ENCODE measurements at regions not wholly inside any gene's neighbourhood (a gene's known extent, or its start where the extent isn't known, plus 50 kb on each side); places are given as distances from the start of the nearest gene placed in this dataset.
A peak's percentile ranks its signal among the peaks of the same experiment; 100 is the strongest.

DNA sequence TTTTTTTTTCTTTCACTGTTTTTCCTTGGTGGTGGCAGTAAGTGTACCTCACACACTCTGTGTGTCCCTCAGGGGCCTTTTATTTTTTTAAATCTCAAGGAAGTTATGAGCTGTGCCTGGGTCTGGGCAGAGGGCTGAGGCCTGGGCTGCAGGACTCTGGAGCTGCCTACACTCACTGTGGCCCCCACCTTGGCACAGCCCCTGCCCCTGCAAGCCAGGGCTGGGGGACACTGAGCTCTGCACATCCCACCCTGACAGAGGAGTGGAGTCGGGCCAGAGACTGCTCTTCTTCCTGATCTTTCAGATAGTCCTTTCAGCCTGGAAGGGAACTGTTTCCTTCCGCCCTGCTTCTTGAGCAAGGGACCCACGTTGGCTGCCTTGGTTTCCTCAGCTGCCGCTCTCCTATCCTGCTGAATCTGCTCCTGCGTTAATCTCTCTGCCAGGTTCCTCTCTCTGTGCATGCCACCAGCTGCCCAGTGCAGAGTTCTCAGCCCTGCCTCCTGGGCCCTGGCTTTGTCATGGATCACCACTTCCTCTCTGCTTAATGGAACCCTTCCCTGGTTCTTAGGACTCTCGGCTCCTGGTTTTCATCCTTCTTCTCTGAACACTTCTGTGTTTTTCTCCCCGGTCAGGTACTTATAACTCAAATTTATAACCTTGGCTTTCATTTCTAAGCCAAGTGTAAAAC lies 502.3 kb downstream of the DIRAS2 start:
- H3K4me1 Mint-ChIP-seq = no peaks in the 10 kb centered on the region
- Histone ChIP-seq H3K36me3 (ENCODE audit: control insufficient read depth, insufficient read depth, low read length) (no peaks in the 10 kb centered on the region), H3K4me3 (ENCODE audit: low read length) (no peak overlapping the region), H3K4me1 (ENCODE audit: control insufficient read depth, insufficient read depth, low read length) (no peaks in the 10 kb centered on the region), H3K27ac (ENCODE audit: low read depth, low read length) (no peak overlapping the region), H3K27me3 (ENCODE audit: control insufficient read depth, insufficient read depth, low read length, poor library complexity, severe bottlenecking) (peaks cover 9% of the 10 kb centered on the region), H3K9ac (ENCODE audit: extremely low read depth, low read length, poor library complexity, severe bottlenecking) (no peak overlapping the region), H3K9me3 (ENCODE audit: control insufficient read depth, low read length) (no peaks in the 10 kb centered on the region)
- TF ChIP-seq, protein P1, sequence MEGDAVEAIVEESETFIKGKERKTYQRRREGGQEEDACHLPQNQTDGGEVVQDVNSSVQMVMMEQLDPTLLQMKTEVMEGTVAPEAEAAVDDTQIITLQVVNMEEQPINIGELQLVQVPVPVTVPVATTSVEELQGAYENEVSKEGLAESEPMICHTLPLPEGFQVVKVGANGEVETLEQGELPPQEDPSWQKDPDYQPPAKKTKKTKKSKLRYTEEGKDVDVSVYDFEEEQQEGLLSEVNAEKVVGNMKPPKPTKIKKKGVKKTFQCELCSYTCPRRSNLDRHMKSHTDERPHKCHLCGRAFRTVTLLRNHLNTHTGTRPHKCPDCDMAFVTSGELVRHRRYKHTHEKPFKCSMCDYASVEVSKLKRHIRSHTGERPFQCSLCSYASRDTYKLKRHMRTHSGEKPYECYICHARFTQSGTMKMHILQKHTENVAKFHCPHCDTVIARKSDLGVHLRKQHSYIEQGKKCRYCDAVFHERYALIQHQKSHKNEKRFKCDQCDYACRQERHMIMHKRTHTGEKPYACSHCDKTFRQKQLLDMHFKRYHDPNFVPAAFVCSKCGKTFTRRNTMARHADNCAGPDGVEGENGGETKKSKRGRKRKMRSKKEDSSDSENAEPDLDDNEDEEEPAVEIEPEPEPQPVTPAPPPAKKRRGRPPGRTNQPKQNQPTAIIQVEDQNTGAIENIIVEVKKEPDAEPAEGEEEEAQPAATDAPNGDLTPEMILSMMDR (conservative IDR thresholded peaks at IDR 0.05) = no peak
- no peak for DNase-seq
- no peak overlapping the region for H3K4me3 Mint-ChIP-seq
- H3K27me3 Mint-ChIP-seq (ENCODE audit: insufficient read depth) = no peaks in the 10 kb centered on the region
- H3K9me3 Mint-ChIP-seq = no peaks in the 10 kb centered on the region
- H3K27ac Mint-ChIP-seq = no peak overlapping the region
- no peaks in the 10 kb centered on the region for H3K36me3 Mint-ChIP-seq (ENCODE audit: low read depth)
- 75 to 89% methylated on average over 6 to 7 of the region's 7 CpGs for WGBS, 2 experiments (ENCODE audit: insufficient coverage in 1 of 2, insufficient read length in 1 of 2)

DNA sequence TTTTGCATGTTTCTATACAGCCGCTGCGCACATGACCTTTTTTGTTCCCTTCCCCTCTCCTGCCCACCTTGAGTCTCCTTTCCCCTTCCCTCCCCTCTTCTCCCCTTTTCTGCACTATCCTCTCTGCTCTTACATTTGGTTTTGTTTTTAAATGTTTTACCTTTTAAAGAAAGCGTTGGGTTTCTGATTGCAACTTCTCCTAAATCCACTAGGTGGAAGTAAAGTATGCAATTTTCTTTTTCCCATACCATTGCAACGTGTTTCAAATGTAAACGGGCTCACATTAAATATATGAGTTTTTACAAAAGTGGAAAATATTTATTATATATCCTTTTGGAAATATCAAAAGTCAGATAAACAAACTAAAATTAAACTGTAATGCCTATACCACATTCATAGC lies 500.9 kb downstream of the DIRAS2 start:
- no peaks in the 10 kb centered on the region for H3K27me3 ChIP-seq (ENCODE audit: control insufficient read depth, insufficient read depth, low read length, poor library complexity, severe bottlenecking)
- Mint-ChIP-seq H3K4me3 (no peak overlapping the region), H3K36me3 (ENCODE audit: low read depth) (no peaks in the 10 kb centered on the region), H3K27me3 (ENCODE audit: insufficient read depth) (no peaks in the 10 kb centered on the region), H3K27ac (no peak overlapping the region), H3K9me3 (peaks cover 4% of the 10 kb centered on the region), H3K4me1 (no peaks in the 10 kb centered on the region)
- no peaks in the 10 kb centered on the region for H3K4me1 ChIP-seq (ENCODE audit: control insufficient read depth, insufficient read depth, low read length)
- WGBS, 2 experiments (ENCODE audit: insufficient coverage in 1 of 2, insufficient read length in 1 of 2) = 78 to 80% methylated on average over 2 of the region's 5 CpGs
- DNase-seq = no peak
- no peaks in the 10 kb centered on the region for H3K36me3 ChIP-seq (ENCODE audit: control insufficient read depth, insufficient read depth, low read length)
- no peaks in the 10 kb centered on the region for H3K9me3 ChIP-seq (ENCODE audit: control insufficient read depth, low read length)
- no peak overlapping the region for H3K4me3 ChIP-seq (ENCODE audit: low read length)
- no peak overlapping the region for H3K9ac ChIP-seq (ENCODE audit: extremely low read depth, low read length, poor library complexity, severe bottlenecking)
- H3K27ac ChIP-seq (ENCODE audit: low read depth, low read length) = no peak overlapping the region
- TF ChIP-seq, protein P1 (conservative IDR thresholded peaks at IDR 0.05) = peak; percentile 78

DNA sequence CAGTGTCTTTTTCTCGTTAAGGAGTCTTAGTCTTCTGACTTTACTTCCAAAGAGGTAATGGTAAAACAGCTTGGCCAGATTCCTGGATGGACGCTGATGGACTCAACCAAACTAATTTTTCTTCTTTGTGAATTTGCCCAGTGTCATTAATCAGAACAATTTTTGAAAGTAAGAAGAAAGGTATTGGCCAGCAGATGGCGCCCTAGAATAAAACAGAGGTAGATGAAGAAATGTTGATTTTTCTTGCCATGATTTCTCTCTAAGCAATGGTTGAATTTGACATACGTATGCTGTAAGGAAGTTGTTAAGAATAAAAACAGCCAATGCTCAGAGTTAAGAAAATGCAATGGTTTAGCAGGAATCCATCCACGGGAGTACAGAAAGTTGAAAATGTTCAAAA lies 500.0 kb downstream of the DIRAS2 start:
- no peaks in the 10 kb centered on the region for H3K4me1 Mint-ChIP-seq
- peak; percentile 78 for DNase-seq
- H3K9me3 Mint-ChIP-seq = peaks cover 10% of the 10 kb centered on the region
- Histone ChIP-seq H3K4me1 (ENCODE audit: control insufficient read depth, insufficient read depth, low read length) (no peaks in the 10 kb centered on the region), H3K27me3 (ENCODE audit: control insufficient read depth, insufficient read depth, low read length, poor library complexity, severe bottlenecking) (no peaks in the 10 kb centered on the region), H3K4me3 (ENCODE audit: low read length) (no peak overlapping the region), H3K36me3 (ENCODE audit: control insufficient read depth, insufficient read depth, low read length) (no peaks in the 10 kb centered on the region), H3K27ac (ENCODE audit: low read depth, low read length) (no peak overlapping the region), H3K9ac (ENCODE audit: extremely low read depth, low read length, poor library complexity, severe bottlenecking) (no peak overlapping the region), H3K9me3 (ENCODE audit: control insufficient read depth, low read length) (peaks cover 4% of the 10 kb centered on the region)
- no peak overlapping the region for H3K4me3 Mint-ChIP-seq
- H3K27ac Mint-ChIP-seq = no peak overlapping the region
- 17 to 21% methylated on average over 5 of the region's 5 CpGs for WGBS, 2 experiments (ENCODE audit: insufficient coverage in 1 of 2, insufficient read length in 1 of 2)
- H3K27me3 Mint-ChIP-seq (ENCODE audit: insufficient read depth) = no peaks in the 10 kb centered on the region
- no peaks in the 10 kb centered on the region for H3K36me3 Mint-ChIP-seq (ENCODE audit: low read depth)
- TF ChIP-seq, protein P1 (conservative IDR thresholded peaks at IDR 0.05) = peak; percentile 81

All from endodermal cell (in vitro differentiated cells).